GM12873 (cell line): ENCODE measurements at regions not wholly inside any gene's neighbourhood (a gene's known extent, or its start where the extent isn't known, plus 50 kb on each side); places are given as distances from the start of the nearest gene placed in this dataset.

ENCODE experiments used
- TF ChIP-seq, protein P1 (sequence below): IDR thresholded peaks from 2 replicates; pipeline ENCODE4 v1.5.1; 2012; ENCODE audit warnings: low read depth, mild to moderate bottlenecking, moderate library complexity, low read length, control low read depth; ENCODE audit not compliant: insufficient read depth; ENCODE audit errors: missing control alignments

DNA sequence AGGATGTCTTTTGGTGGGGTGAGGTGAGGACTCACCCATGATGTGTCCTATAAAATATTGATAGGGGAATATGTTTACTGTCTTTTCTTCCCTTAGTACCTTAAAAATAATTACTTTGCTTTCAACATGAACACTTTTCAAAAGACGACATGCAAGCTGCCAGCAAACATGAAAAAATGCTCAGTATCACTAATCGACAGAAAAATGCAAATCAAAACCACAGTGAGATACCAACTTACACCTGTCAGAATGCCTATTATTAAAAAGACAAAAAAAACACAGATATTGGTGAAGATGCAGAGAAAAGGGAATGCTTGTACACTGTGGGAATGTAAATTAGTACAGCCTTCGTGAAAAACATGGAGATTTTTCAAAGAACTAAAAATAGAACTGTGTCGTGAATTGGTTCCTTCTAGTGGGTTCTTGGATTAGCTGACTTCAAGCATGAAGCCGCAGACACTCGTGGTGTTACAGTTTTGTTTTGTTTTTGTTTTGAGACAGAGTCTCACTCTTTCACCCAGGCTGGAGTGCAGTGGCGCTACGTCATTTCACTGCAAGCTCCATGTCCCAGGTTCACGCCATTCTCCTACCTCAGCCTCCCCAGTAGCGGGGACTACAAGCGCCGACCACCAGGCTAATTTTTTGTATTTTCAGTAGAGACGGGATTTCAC lies 160.9 kb downstream of the FGF9 start:
- TF ChIP-seq, protein P1, sequence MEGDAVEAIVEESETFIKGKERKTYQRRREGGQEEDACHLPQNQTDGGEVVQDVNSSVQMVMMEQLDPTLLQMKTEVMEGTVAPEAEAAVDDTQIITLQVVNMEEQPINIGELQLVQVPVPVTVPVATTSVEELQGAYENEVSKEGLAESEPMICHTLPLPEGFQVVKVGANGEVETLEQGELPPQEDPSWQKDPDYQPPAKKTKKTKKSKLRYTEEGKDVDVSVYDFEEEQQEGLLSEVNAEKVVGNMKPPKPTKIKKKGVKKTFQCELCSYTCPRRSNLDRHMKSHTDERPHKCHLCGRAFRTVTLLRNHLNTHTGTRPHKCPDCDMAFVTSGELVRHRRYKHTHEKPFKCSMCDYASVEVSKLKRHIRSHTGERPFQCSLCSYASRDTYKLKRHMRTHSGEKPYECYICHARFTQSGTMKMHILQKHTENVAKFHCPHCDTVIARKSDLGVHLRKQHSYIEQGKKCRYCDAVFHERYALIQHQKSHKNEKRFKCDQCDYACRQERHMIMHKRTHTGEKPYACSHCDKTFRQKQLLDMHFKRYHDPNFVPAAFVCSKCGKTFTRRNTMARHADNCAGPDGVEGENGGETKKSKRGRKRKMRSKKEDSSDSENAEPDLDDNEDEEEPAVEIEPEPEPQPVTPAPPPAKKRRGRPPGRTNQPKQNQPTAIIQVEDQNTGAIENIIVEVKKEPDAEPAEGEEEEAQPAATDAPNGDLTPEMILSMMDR, result no peak

DNA sequence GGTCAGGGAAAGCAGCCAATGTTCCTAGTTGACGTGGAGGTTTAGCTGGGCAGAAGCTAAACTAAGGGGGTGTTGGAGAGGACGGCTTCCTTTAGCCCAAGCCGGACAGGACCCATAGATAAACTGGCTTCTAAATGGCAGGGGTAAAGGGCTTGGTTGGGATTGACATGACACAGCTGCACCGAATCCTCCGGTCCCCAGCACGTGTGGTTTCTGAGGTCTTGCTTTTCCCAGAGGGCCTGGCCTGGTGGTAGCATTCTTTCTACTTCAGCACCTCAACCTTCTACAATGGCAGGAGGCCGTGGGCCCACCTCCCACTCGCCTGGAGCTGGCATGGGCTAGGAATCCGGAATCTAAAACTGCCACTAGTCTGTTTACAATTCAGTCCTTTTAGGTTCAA lies 163.0 kb downstream of the FGF9 start:
- TF ChIP-seq, protein P1, result no peak

DNA sequence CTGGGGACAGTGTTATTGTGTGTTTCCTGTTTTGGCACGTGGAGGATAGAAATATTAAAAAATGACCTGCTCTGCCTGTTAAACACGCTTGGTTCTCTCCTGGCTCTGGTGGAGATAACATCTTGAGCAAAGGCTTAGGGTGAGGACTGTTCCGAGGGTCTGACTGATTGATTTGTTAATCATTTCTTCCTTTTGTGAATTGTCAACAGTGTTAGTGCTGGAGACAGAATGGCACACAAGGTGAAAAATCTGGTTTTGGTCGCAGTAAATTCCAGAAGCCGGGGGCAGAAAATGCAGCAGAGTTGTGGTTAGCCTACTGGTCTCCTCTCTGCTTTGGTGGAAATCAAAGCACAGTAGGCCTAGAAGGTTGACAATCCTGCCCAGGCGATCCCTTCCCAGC lies 163.6 kb downstream of the FGF9 start:
- TF ChIP-seq, protein P1, result no peak

DNA sequence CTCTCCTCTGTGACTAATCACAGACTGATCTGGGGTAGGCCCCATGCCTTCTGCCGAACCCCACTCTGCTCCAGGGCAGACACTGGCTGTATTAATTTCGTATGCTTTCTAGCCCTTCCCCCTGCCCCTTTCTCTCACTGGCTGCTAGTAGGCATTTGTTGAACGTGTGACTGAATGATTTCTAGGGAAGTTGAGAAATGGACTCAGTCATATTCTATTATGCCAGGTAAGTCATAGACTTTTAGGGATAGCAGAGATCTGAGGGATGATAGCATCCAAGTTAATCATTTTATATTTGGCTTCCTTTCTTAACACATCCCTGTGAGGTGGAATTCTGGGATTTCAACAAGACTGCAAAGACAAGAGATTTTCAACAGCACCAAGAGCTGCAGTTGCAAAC lies 166.4 kb downstream of the FGF9 start:
- TF ChIP-seq, protein P1, result no peak

DNA sequence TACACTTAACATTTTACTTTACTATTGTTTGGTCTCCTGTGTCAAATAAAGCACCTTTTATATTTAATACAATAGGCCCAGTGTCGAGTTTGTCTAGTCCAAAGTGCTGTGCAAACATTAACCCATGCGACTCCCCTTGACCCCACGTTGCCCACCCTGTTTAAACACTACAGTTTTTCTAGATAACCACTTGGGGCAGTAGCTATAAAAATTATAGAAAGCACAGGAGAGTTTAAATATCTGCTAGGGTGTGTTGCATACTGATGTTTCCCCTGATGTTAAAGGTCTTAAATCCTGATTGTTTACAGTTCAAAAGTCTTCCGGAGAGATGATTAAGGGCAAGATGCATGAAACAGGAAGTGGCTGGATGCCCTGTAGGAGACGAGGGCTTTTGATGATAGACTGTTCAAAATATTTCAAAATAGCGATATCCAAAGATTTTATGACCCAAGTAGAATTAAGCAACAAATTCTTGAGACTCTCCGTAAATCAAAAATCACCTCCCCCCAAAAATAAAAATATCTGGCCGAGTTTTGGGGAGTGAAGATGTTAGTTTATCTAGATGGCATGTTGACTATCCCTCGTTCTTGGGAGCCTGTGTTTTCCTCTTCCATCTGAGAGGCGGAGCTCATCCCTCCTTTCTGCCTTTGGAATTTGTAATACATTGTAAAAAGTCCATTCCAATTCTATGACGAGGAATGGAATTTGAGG lies 167.1 kb downstream of the FGF9 start:
- TF ChIP-seq, protein P1, result no peak

DNA sequence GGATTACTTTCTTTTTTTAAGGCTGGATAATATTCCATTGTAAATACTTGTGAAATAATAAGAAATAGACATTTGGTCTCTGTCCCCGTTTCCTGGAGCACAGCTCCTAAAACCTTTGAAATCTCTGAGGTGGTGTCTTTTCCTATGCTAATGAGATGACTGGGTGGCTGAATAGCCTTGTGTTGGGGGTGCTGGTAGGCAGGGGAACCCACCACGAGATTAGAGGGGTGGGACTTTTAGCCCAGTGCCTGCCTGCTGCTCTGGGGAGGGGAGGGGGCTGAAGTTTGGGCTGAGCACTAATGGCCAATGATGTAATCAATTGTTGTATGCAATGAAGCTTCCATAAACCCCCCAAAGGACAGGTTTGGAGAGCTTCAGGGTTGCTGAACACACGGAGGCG lies 175.7 kb downstream of the FGF9 start:
- TF ChIP-seq, protein P1, result no peak

DNA sequence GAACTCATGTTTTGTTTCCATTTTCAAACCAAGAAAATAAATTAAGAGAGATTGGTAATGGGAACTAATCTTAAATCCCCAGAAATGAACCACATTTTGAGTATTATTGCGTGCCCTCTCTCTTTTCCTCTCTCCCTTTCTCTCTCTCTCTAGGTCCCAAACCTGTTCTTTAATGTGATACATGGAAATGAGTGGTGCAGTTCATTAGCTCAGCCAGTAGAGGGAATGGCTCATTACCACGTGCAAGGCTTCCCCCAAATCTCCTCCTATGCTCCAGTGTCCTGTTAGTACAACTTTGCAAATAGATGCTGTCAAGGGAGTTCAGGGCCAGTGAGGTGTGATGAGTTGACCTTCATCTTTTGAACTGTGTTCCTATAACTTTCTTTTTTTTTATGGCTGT lies 178.4 kb downstream of the FGF9 start:
- TF ChIP-seq, protein P1, result peak; percentile 62
